ENCODE measurements at regions not wholly inside any gene's neighbourhood (a gene's known extent, or its start where the extent isn't known, plus 50 kb on each side); places are given as distances from the start of the nearest gene placed in this dataset.

- no peaks in the 10 kb centered on the region for H3K4me1 Mint-ChIP-seq
- no peak overlapping the region for H2AFZ ChIP-seq (ENCODE audit: insufficient read depth, low read depth, low read length, poor library complexity, severe bottlenecking)
- no peak overlapping the region for H3K4me3 ChIP-seq (replicated peaks in 1 of 3; ENCODE audit: low read depth in 2 of 3, low read length in 3 of 3)
- H3K36me3 ChIP-seq (replicated peaks in 1 of 2; ENCODE audit: control insufficient read depth in 1 of 2, insufficient read depth in 2 of 2, low read length in 2 of 2), result no peaks in the 10 kb centered on the region
- H3K27me3 ChIP-seq (ENCODE audit: control insufficient read depth in 2 of 2, insufficient read depth in 2 of 2, low read length in 2 of 2), result no peaks in the 10 kb centered on the region
- no peaks in the 10 kb centered on the region for H3K9me3 ChIP-seq (replicated peaks in 1 of 2; ENCODE audit: control insufficient read depth in 1 of 2, insufficient read depth in 1 of 2, low read length in 2 of 2)
- no peak overlapping the region for H3K4me2 ChIP-seq (replicated peaks; ENCODE audit: extremely low read depth, low read length, poor library complexity, severe bottlenecking)
- H3K27ac Mint-ChIP-seq, result no peak overlapping the region
- H3K9me3 Mint-ChIP-seq, result peaks cover 0 to 4% (median 0%) of the 10 kb centered on the region in 7 donors
- WGBS (ENCODE audit: insufficient coverage), result no CpG with 5 or more reads among the region's 3 CpGs
- H3K4me3 Mint-ChIP-seq, result no peak overlapping the region
- no peaks in the 10 kb centered on the region for H3K4me1 ChIP-seq (ENCODE audit: control insufficient read depth in 1 of 2, insufficient read depth in 2 of 2, low read length in 2 of 2)
- intact Hi-C loops (cut with micrococcal nuclease), result no loop called here
- H3K9ac ChIP-seq (ENCODE audit: insufficient read depth, low read length, poor library complexity, severe bottlenecking), result no peak overlapping the region
- H4K20me1 ChIP-seq (ENCODE audit: insufficient read depth, low read length), result no peaks in the 10 kb centered on the region
- H3K79me2 ChIP-seq (ENCODE audit: insufficient read depth, low read length), result no peaks in the 10 kb centered on the region
- no peaks in the 10 kb centered on the region for H3K27me3 Mint-ChIP-seq (ENCODE audit: low read depth in 3 of 3)
- H3K36me3 Mint-ChIP-seq, result no peaks in the 10 kb centered on the region
- DNase-seq, result no peak
- TF ChIP-seq CTCF (IDR thresholded peaks at IDR 0.05), result no peak
- H3K27ac ChIP-seq (ENCODE audit: low read depth in 1 of 2, low read length in 2 of 2), result no peak overlapping the region
Measured at GRCh38 chr13:53732664-53733063, 704.1 kb downstream of the OLFM4 start.

- Mint-ChIP-seq H3K27me3 (ENCODE audit: low read depth in 3 of 3) (no peaks in the 10 kb centered on the region), H3K4me3 (no peak overlapping the region), H3K4me1 (no peaks in the 10 kb centered on the region), H3K36me3 (no peaks in the 10 kb centered on the region), H3K27ac (no peak overlapping the region), H3K9me3 (peaks cover 0 to 4% (median 0%) of the 10 kb centered on the region in 7 donors)
- no peak for TF ChIP-seq CTCF (IDR thresholded peaks at IDR 0.05)
- no peak overlapping the region for H3K4me2 ChIP-seq (replicated peaks; ENCODE audit: extremely low read depth, low read length, poor library complexity, severe bottlenecking)
- H4K20me1 ChIP-seq (ENCODE audit: insufficient read depth, low read length), result no peaks in the 10 kb centered on the region
- H3K27ac ChIP-seq (ENCODE audit: low read depth in 1 of 2, low read length in 2 of 2), result no peak overlapping the region
- H3K79me2 ChIP-seq (ENCODE audit: insufficient read depth, low read length), result no peaks in the 10 kb centered on the region
- H3K27me3 ChIP-seq (ENCODE audit: control insufficient read depth in 2 of 2, insufficient read depth in 2 of 2, low read length in 2 of 2), result no peaks in the 10 kb centered on the region
- no peak for DNase-seq
- H3K36me3 ChIP-seq (replicated peaks in 1 of 2; ENCODE audit: control insufficient read depth in 1 of 2, insufficient read depth in 2 of 2, low read length in 2 of 2), result no peaks in the 10 kb centered on the region
- no peak overlapping the region for H3K4me3 ChIP-seq (replicated peaks in 1 of 3; ENCODE audit: low read depth in 2 of 3, low read length in 3 of 3)
- H3K9me3 ChIP-seq (replicated peaks in 1 of 2; ENCODE audit: control insufficient read depth in 1 of 2, insufficient read depth in 1 of 2, low read length in 2 of 2), result no peaks in the 10 kb centered on the region
- H3K9ac ChIP-seq (ENCODE audit: insufficient read depth, low read length, poor library complexity, severe bottlenecking), result no peak overlapping the region
- no peaks in the 10 kb centered on the region for H3K4me1 ChIP-seq (ENCODE audit: control insufficient read depth in 1 of 2, insufficient read depth in 2 of 2, low read length in 2 of 2)
- intact Hi-C loops (cut with micrococcal nuclease), result no loop called here
- H2AFZ ChIP-seq (ENCODE audit: insufficient read depth, low read depth, low read length, poor library complexity, severe bottlenecking), result no peak overlapping the region
- WGBS (ENCODE audit: insufficient coverage), result no CpG with 5 or more reads among the region's 1 CpG
Measured at GRCh38 chr13:53743906-53744305, 715.3 kb downstream of the OLFM4 start.
